AG09319 (cell line): ENCODE measurements at regions not wholly inside any gene's neighbourhood (a gene's known extent, or its start where the extent isn't known, plus 50 kb on each side); places are given as distances from the start of the nearest gene placed in this dataset.

Source experiments
- DNase-seq: peaks from one replicate; pipeline ENCODE4 v3.0.0-alpha.2; 2010; ENCODE audit warnings: low read depth; ENCODE audit errors: extremely low read depth
- TF ChIP-seq, protein P1 (sequence below): IDR thresholded peaks from 2 replicates; pipeline ENCODE4 v1.5.1; 2011; ENCODE audit warnings: low read depth, mild to moderate bottlenecking, inconsistent platforms, low read length, moderate library complexity

DNA sequence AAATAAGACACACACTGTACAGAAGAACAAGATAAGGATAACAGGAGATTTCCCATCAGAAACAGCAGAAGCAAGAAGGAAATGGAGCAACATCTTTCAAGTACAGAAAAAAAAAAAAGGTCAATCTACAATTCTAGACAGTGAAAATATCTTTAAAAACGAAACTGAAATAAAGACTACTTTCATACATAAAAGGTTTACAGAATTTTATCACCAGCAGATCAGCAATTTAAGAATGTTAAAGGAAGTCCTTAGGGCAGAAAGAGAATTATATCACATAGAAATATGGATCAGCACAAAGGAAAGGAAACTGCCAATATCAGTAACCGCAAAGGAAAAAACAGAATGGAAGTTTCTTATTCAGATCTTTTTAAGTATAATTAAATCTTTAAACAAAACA is 931.0 kb downstream of the EPHA4 start:
- TF ChIP-seq, protein P1, sequence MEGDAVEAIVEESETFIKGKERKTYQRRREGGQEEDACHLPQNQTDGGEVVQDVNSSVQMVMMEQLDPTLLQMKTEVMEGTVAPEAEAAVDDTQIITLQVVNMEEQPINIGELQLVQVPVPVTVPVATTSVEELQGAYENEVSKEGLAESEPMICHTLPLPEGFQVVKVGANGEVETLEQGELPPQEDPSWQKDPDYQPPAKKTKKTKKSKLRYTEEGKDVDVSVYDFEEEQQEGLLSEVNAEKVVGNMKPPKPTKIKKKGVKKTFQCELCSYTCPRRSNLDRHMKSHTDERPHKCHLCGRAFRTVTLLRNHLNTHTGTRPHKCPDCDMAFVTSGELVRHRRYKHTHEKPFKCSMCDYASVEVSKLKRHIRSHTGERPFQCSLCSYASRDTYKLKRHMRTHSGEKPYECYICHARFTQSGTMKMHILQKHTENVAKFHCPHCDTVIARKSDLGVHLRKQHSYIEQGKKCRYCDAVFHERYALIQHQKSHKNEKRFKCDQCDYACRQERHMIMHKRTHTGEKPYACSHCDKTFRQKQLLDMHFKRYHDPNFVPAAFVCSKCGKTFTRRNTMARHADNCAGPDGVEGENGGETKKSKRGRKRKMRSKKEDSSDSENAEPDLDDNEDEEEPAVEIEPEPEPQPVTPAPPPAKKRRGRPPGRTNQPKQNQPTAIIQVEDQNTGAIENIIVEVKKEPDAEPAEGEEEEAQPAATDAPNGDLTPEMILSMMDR: no peak

DNA sequence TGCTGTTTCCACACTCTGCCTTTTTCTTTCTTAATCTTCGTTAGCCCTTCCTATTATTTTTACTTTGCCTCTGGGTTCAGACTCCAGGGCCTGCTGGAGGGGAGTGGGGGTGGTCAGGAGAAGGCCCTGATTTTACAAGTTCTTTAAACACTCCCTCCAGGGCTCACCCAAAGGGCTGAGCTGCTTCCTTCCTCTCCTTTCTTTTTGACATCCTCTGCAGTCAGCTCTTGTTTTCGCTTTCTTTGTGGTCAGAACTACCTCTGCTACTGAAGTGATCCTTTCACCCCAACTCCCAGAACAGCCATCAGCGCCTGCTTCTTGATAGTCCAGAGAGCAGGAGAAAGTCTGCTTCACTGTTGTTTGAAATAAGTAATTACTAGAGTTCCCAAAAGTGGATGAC is 925.7 kb downstream of the EPHA4 start:
- TF ChIP-seq, protein P1: no peak
- DNase-seq: no peak

More for the DNA sequence above, 931.0 kb downstream of the EPHA4 start:
- DNase-seq: no peak

DNA sequence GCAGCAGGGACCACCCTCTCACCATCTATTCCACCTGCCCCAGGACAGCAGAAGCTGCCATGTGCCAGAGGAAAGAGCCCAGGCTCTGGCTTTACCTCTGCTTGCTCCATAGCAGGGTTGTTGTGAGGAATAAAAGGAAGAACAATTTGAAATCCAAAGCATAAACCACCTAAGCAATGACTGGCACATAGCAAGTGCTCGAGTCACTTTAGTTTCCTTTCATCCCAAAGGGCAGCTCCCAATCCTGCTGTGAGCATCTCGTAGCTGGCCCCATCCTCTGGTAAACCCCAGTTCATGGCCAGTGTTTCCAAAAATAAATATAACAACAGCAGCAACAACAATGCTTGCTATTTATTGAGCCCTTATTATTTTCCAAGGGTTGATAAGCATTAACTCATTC is 923.5 kb downstream of the EPHA4 start:
- DNase-seq: no peak
- TF ChIP-seq, protein P1: no peak

DNA sequence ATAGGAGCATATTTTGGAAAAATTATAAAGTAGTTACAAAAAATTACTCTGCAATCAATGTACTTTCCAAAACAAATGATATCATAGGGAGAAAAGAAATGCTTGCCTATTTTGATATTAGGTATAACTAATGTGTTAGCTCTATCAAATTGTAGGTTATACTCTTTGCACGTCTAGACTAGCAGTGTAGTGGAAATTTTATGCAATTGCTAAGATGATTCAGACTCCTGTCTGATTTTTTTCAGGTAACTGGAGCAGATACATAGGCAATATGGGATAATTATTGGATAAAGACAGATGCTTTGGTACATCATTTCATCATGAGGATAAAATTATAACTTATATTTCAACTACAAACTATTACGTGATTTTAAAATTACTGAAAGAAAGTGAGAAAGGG is 918.3 kb downstream of the EPHA4 start:
- TF ChIP-seq, protein P1: no peak
- DNase-seq: no peak

DNA sequence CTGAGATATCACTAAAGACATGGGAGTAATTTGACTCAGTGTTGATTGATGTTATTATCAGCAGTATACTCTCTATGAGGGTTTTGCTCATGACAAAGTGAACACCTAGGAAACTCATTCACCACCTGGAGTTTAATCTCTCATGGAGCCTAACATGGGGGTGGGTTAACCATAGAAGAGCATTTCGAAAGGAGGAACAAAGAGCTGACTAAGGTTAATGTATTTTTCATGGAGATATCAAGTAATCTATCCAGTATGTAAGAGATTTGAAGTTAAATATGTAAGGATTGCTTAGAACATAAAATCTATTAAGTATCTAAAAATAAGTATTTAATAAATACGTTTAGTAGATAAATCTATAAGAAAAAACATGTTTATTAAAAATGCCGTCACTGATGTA is 917.8 kb downstream of the EPHA4 start:
- DNase-seq: no peak
- TF ChIP-seq, protein P1: no peak

DNA sequence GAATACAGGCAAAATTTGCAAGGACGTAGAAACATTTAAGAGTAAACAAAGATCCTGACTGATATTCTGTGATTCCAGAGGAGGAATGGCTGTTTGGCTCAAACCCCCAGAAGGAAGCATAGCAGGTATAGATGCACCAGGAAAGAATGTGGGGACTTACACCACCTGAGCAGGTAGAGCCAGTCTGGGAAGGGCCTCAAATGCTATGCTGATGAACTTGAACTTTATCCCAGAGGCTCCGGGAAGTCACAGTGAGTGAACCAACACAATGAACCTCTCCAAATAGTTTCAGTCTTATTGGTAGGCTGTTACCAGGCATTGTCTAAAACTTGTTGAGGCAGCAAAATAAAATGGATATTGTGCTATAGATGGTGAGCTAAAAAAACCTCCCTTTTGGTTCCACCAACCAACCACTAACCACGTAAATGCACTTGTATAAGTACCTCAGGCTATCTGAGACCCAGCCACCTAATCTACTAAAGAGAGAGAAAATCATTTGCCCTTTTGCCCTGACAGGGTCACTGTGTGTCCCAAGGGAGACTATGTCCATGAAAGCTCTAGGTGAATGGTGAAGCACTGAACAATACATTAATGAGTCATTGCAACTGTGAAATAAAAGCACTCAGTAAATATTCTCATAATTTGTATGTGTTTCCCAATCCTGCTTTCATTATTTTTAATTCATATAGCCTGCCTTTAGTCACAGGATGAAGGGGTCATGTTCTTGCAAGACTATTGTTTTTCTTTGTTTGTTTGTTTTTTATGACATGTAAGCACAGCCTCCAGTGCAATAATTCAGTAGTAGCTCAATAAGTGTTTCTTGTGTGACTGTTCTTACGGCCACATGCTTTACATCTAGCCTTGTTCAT is 911.6 kb downstream of the EPHA4 start:
- no peak for DNase-seq
- TF ChIP-seq, protein P1: no peak

DNA sequence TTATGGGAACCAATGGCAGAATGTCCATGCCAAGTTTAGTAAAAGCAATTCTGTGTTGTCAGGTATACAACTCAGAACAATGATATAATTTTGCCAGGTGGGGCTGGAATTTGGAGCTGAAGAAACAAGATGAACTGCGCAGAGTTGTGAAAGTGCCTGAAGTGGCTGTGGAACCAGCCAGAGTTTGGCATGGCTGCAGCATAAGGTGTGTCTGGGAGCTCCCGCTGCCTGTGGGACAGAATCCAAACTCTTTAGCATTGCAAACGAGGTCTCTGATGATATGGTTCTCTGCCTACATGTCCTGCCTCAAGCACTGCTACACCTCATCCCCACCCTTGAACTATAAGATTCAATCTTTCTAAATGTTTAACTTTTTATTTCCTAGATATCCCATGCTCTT is 909.7 kb downstream of the EPHA4 start:
- TF ChIP-seq, protein P1: no peak
- DNase-seq: no peak
